ENCODE measurements at regions not wholly inside any gene's neighbourhood (a gene's known extent, or its start where the extent isn't known, plus 50 kb on each side); places are given as distances from the start of the nearest gene placed in this dataset.

DNA sequence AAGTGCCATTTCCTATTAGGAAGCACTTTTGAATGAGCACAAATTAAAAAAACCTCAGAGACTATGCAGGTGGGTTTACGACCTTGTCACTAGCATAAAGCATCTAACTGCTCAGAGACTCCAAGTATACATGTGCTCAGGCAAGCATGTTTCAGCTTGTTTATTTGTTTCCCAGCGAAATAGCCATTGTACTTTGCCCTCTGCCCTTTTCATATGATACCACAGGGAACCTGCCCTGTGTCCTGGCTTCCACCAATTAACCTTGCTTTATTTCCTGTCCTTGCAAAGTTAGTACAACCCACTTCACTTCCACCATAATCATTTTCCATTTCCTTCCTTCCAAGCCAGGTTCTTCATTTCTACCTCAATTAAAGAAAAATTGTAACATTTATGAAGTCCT lies 194.9 kb downstream of the DUSP6 start:
- TF ChIP-seq REST (IDR thresholded peaks at IDR 0.05; ENCODE audit: low read depth) = no peak
- no peak for TF ChIP-seq YY1 (IDR thresholded peaks at IDR 0.05; ENCODE audit: low read depth)
- no peak for TF ChIP-seq FOXM1 (IDR thresholded peaks at IDR 0.05; ENCODE audit: borderline replicate concordance, low read depth)
- TF ChIP-seq TCF12 (IDR thresholded peaks at IDR 0.05; ENCODE audit: low read depth) = no peak
- no peak for TF ChIP-seq EP300 (IDR thresholded peaks at IDR 0.05; ENCODE audit: borderline replicate concordance)
